ENCODE measurements at regions not wholly inside any gene's neighbourhood (a gene's known extent, or its start where the extent isn't known, plus 50 kb on each side); places are given as distances from the start of the nearest gene placed in this dataset.

DNA sequence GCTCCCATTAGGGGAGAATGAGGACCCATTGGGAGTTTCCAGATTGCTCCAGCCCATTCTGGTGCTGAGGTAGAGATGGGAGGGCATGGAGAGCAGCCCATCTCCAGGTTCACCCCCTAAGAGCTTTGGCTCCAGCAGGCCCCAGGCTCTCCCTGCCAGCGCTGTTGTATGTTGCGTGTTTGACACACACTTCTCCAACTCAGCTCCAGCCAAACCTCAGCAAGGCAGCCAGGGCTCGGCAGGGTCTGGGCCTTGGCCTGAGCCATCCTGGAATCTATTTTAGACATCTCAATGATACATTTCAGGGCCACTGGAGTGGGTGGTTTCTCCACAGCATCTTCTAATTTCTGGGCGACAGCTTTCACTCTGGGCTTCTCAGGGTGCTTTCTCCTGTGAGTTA lies 117.0 kb downstream of the NAV1 start:
- H3K4me3 ChIP-seq, result no peak overlapping the region
- no peaks in the 10 kb centered on the region for H3K27me3 ChIP-seq (replicated peaks; ENCODE audit: insufficient read depth)
- DNase-seq (ENCODE audit: low spot score), result no peak
- intact Hi-C loops (cut with DNase I), result no loop called here
- no peaks in the 10 kb centered on the region for H3K4me1 ChIP-seq (replicated peaks)
- H3K9me3 ChIP-seq, result no peaks in the 10 kb centered on the region
- 74% methylated on average over 4 of the region's 4 CpGs for WGBS
- H3K27ac ChIP-seq, result no peak overlapping the region
- TF ChIP-seq POLR2A (IDR thresholded peaks at IDR 0.05) (no peak), POLR2AphosphoS5 (IDR thresholded peaks at IDR 0.05) (no peak)
- TF ChIP-seq, protein P1, sequence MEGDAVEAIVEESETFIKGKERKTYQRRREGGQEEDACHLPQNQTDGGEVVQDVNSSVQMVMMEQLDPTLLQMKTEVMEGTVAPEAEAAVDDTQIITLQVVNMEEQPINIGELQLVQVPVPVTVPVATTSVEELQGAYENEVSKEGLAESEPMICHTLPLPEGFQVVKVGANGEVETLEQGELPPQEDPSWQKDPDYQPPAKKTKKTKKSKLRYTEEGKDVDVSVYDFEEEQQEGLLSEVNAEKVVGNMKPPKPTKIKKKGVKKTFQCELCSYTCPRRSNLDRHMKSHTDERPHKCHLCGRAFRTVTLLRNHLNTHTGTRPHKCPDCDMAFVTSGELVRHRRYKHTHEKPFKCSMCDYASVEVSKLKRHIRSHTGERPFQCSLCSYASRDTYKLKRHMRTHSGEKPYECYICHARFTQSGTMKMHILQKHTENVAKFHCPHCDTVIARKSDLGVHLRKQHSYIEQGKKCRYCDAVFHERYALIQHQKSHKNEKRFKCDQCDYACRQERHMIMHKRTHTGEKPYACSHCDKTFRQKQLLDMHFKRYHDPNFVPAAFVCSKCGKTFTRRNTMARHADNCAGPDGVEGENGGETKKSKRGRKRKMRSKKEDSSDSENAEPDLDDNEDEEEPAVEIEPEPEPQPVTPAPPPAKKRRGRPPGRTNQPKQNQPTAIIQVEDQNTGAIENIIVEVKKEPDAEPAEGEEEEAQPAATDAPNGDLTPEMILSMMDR (IDR thresholded peaks at IDR 0.05), result no peak
- no peaks in the 10 kb centered on the region for H3K36me3 ChIP-seq

DNA sequence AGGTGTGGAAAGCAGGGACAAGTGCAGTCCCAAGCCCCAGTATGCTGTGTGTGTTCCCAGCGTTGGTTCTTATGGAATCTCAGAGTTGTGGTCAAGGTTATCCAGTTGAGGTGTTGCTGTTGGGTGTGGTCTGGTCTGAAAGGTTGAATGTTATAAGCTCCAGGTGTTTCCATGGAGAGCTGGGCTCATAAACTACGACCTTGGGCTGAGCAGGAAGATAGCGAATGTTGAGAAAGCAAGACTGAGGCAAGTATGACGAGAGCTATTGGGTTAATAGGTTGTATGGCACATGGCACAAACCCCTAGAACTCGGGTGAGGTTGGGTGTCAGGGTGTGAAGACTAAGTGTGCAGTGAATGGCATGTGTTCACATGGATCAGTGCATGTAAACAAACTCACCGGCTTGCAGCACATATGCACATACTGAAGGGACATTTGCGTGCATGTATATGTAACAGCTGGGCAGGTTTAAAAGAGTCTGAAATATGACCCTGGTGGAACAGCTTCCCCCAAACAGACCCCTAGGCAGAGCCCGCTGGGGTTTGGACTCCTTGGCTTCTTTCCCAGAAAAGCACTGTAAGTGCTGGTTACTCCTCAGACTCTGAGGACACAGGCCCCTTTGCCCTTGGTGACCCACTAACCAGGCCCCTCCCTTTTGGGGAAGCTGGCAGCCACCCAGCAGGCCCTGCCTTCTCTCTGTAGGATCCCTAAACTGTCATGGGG lies 117.5 kb downstream of the NAV1 start:
- H3K4me1 ChIP-seq (replicated peaks), result no peaks in the 10 kb centered on the region
- H3K27me3 ChIP-seq (replicated peaks; ENCODE audit: insufficient read depth), result no peaks in the 10 kb centered on the region
- 68% methylated on average over 8 of the region's 8 CpGs for WGBS
- intact Hi-C loops (cut with DNase I), result no loop called here
- no peaks in the 10 kb centered on the region for H3K36me3 ChIP-seq
- DNase-seq (ENCODE audit: low spot score), result no peak
- H3K27ac ChIP-seq, result no peak overlapping the region
- no peak for TF ChIP-seq POLR2AphosphoS5 (IDR thresholded peaks at IDR 0.05)
- TF ChIP-seq, protein P1 (IDR thresholded peaks at IDR 0.05), result no peak
- TF ChIP-seq POLR2A (IDR thresholded peaks at IDR 0.05), result no peak
- H3K4me3 ChIP-seq, result no peak overlapping the region
- H3K9me3 ChIP-seq, result no peaks in the 10 kb centered on the region

DNA sequence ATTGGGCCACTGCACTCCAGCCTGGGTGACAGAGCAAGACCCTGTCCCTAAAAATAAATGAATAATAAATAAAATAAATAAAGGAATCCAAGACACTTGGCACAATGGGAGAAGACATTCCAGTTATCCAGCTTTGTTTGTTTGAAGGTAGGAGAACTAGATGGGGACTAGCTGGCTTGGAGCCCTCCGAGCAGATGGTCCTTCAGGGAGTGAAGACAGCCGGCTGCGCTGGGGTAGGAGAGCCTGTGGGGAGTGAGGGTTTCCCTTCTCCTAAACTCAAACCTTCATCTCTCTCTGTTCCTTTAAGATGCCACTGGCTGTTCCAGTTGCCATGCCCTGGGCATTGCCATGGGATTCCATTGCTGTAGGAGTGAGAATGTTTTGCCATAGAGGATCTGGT lies 120.6 kb downstream of the NAV1 start:
- no peak for DNase-seq (ENCODE audit: low spot score)
- H3K9me3 ChIP-seq, result no peaks in the 10 kb centered on the region

DNA sequence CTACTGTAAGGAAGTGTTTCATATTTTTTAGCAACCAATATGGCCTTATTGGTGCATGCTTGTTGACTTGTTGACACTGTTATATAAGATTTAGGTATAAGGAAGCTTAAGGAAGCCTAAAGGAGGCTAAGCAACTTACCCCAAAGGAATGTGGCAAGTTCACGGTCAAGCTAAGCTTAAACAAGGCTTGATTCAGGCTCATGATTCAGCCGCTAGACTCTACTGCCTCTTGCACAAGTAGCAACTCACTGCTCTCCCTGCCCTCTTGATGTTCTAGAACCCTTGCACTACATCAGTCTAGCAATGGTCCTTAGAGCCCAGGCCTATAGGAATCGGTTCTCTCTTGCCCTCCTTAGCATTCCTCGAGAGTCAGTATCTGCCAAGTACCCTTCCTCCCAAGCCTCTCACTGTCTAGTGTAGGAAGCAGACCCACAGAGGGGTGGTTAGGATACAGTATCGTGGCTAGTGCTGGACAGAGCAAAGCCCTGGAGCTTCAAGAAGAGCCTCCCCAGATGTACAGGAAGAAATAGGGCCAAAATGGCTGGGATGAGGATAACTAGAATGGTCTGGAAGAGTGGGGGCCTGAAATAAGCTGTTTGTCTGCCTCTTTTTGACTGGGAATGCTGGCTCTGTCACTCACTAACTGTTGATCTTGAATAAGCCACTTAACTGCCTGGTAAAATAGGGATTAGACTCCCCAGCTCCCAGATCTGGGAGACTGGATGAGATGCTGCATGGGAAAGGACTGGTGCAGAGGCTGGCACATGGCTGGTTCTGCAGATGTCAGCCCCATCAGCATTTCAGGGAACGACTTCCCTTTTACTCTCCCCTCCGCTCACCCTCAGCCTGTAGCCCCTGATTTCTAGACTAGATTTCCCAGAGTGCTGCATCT lies 122.2 kb downstream of the NAV1 start:
- intact Hi-C loops (cut with DNase I), result no loop called here
- Histone ChIP-seq H3K4me1 (replicated peaks) (no peaks in the 10 kb centered on the region), H3K9me3 (no peaks in the 10 kb centered on the region), H3K36me3 (no peaks in the 10 kb centered on the region), H3K27me3 (replicated peaks; ENCODE audit: insufficient read depth) (no peaks in the 10 kb centered on the region), H3K27ac (no peak overlapping the region), H3K4me3 (no peak overlapping the region)
- no peak for TF ChIP-seq POLR2A (IDR thresholded peaks at IDR 0.05)
- TF ChIP-seq, protein P1 (IDR thresholded peaks at IDR 0.05), result no peak
- TF ChIP-seq POLR2AphosphoS5 (IDR thresholded peaks at IDR 0.05), result no peak
- WGBS, result 84% methylated on average over 7 of the region's 7 CpGs
- no peak for DNase-seq (ENCODE audit: low spot score)

More for the DNA sequence above, 120.6 kb downstream of the NAV1 start:
- Histone ChIP-seq H3K36me3 (no peaks in the 10 kb centered on the region), H3K27me3 (replicated peaks; ENCODE audit: insufficient read depth) (no peaks in the 10 kb centered on the region), H3K27ac (no peak overlapping the region), H3K4me1 (replicated peaks) (no peaks in the 10 kb centered on the region), H3K4me3 (no peak overlapping the region)
- intact Hi-C loops (cut with DNase I), result no loop called here
- 71% methylated on average over 3 of the region's 3 CpGs for WGBS
- no peak for TF ChIP-seq POLR2A (IDR thresholded peaks at IDR 0.05)
- TF ChIP-seq, protein P1 (IDR thresholded peaks at IDR 0.05), result no peak
- TF ChIP-seq POLR2AphosphoS5 (IDR thresholded peaks at IDR 0.05), result no peak
